Stimulated activated CD4-positive, alpha-beta T cell treated with anti-CD3 and anti-CD28 coated beads, Interleukin-2, amount 100 ng/mL, for 4 hours (primary cell): ENCODE measurements at regions not wholly inside any gene's neighbourhood (a gene's known extent, or its start where the extent isn't known, plus 50 kb on each side); places are given as distances from the start of the nearest gene placed in this dataset.

ENCODE experiments used
- DNase-seq: peaks from one replicate; pipeline ENCODE4 v3.0.0-alpha.2; 2020; ENCODE audit warnings: low read depth

DNA sequence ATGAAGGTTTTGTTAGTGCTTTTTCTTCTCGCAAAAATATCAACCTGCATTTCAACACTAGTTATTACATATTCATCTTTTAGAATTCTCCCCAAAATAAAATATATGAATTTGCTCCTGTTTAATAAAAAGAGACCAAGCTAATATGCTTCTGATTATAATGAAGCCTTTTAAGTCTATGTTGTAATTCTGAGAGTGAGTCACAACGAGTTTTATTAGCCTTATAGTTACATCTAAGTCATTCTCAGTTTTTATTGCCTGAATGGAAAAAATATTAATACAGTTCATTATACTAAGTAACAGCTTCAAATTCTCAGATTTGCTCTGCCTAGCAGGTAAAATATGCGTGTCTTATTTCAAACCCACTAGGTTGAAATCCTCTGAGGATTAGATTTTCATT lies 152.4 kb upstream of the CELF2 start:
- DNase-seq: no peak

DNA sequence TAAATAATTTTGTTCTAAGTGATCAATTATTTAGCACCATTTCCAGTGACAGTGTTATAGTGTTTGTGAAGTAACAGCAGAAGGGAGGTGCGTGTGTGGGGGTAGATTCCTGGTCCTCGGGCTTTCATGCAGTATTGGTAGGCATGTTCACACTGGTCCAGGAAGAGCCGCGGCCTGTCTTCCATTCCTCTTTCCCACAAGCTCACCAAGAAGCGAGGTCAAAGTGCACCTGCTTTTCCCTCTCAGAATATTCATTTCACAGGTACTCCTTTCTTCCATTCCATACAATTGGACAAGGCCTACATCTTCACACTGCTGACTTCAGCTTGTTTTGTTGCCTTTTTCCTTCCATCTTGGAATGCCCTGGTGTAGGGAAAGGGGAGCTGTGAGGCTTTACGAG lies 151.8 kb upstream of the CELF2 start:
- no peak for DNase-seq

DNA sequence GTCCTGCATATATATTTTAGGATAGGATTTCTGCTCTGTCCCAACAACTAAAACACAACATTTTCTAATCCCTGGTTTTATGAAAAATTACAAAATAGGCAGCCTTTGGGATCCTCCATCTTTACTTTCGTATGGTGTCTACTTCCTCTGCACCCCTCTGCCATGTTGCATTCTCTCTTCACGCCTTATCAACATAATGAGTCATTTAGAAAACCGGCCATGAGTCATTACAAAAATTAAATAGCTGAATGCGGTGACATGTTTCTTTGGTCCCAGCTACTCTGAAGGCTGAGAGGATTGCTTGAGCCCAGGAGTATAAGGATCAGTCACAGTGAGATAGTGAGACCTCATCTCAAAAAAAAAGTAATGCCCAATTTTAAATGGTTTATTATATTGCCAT lies 148.1 kb upstream of the CELF2 start:
- DNase-seq: no peak

DNA sequence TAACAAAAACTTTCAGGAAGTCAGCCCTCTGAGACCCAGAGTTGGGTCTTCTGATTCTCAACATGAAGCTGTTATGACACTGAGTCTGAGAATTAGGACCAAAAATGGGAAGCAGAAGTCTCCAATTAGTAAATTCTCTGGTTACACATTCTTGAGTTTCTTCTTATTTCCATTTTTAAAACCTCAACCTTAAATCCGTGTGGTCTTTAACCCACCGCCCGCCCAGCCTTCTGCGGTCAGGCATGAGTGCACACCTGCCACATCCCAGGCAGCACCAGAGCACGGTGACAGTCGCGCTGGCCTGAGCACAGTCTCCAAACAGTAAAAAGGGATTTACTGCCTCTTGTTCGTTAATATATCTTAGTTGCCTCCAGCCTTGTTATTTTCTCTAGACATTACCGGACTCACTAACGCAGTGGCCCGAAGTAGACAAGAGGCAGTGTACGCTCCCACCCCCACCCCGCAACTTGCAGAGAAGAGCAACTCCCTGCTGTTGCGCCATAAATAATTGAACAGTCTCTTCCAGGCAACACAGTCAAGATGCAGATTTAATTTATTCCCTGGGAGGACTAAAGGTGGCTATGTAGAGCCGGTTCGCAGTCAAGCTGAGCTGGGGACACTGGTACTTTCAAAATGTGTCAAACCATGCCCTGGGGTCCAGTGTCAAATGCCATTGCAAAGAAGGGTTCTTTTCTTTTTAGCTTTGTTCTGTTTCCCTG lies 147.0 kb upstream of the CELF2 start:
- DNase-seq: no peak

DNA sequence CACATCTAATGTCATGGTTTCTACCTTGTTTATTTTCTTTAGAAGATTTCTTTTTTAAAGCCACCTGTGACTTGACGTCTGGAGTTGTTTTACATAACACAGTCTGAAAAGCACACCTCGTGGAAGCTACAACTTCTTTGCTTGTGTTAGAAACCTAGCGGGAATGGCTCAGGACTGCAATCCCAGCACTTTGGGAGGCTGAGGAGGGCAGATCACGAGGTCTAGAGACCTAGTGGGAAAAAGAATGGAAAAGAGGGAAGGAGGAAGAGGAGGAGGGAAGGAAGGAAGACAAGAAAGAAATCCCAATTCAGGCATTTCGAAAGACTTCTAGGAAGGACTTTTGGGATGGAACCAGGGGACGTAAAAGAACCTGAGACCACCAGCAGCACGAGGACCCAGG lies 146.3 kb upstream of the CELF2 start:
- no peak for DNase-seq

DNA sequence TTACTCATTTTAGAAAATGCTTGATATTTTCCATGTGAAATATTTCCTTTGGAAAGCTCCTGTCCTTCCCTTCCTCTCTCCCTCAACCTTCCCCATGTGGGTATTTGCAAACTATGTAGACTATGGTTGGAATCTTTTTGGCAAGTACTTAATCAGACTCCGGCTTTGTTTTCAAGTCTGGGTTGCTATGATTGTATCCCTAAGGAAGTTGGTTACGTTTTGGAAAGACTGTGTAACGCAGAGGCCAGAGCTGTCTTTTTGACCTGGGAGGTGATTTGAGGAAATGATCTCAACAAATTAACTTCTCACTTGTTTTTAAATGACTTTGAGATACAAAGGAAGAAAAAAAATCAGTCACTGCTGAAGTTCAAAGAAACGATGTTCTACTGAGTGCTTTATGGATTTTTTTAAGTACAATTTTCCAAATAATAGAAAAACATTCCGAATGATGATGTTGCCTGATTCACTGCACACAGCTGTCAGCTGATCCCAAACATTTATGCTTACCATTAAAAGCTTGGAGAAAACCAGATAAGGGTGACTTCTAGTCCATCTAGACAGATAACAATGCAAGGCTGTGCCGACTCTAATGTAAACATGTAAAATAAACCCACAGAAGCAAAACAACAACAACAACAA lies 145.5 kb upstream of the CELF2 start:
- DNase-seq: no peak

DNA sequence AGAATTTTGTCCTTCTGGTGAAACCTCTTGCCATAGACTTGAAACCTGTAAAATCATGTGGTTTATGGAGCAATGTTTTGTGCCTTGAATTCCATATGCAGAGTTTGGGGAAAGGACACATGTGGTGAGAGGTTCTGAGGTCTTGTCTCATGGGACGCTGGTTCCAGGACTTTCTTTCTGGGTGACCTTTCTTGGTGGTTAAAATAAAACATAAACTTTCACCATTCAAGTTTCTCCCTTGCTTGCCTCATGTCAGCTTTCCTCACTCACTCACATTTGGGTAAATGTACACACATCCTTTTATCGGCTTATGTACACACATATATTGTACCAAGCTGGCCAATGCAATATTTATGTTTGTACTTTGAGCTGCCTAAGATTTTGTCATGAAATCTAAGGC lies 144.9 kb upstream of the CELF2 start:
- DNase-seq: no peak

DNA sequence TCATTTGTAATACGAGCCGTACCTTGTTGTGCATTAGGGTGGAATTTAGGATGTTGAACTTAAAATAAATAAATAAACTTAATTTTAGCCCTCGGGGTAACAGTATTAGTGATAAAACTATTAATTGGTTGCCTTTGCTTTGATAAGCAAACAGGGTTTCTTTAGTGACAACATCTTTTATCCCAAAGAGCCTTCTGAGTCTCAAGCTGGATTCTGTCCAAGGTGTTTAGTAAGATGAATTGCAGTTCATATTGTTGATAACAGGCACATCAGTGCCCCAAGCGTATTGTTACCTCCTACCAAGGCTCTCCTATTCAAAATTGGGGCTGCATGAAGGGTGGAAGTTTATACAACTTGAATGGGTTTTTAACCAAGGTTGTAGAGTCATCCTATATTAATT lies 144.4 kb upstream of the CELF2 start:
- DNase-seq: no peak

DNA sequence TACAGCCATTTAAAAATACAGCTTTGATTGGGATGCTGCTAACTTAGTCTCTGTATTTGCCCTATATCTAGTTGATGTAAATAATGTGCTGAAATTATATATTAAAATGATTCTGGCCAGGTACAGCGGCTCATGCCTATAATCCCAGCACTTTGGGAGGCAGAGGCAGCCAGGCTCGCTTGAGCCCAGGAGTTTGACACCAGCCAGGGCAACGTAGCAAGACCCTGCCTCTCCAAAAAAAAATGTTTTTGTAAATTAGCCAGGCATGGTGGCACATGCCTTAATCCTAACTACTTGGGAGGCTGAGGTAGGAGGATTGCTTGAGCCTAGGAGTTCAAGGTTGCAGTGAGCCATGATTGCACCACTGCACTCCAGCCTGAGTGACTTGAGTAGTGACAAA lies 143.8 kb upstream of the CELF2 start:
- DNase-seq: no peak

DNA sequence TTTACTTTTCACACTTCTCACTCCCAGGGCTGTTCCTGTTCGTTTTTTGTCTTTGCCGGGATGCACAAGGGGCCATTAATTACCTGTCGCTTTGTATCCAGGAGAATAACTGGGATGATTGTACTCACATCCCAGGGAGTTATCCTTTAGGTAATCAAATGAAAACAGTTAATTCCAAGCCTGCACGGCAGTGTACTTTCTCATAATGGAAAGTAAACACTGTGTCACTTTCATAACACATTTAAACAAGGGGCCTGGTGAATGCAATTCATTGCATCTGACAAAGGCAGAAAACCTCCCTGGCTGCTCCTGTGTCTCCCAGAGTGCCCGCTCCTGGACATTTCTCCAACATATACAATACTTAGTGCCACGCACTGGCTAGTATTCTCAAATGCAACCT lies 138.7 kb upstream of the CELF2 start:
- DNase-seq: no peak

DNA sequence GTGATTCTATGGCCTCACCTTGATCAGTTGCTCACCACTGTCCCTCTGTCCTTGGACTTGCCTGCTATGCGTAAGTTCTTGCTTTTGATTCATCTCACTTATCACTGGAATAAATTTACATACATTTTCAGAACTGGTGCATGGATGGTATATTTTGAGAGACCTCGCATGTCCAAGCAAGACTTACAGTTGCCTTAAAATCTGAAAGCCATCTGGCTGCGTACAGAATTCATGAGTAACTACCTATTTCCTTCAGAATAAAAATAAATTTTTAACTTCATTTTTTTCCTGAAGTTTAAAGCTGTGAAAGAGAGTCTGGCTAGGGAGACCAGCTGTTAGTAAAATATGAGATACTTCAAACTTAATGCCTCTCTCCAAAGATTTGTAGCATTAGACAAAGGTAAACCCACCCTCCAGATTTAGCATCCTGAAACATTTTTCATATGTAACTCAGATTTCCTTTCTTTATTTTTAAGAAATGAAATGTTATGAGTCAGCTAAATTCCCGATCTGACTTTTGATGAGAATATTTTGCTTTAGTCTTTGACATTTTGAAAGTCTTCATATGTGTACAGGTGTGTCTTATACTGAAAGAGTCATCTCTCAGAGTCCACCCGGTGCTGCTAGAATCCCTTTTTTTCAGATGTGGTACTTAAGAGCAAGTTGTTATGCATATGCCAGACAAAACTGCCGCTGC lies 136.4 kb upstream of the CELF2 start:
- no peak for DNase-seq

DNA sequence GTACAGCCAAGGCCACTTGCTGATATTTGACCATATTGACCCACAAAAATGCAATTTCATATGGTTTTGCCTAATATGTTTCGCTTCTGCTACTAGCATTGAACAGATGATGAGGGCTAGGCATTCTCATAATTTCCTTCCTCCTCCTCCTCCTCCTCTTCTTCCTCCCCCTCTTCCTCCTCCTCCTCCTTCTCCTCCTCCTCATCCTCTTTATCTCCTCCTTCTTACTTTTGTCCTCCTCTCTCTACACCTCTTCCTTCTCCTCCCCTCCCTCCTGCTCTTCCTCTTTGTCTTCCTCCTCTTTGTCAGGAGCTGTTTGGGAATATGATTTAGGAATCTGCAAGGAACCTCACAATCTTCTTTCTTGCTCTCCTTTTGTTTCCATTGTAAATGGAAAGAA lies 133.9 kb upstream of the CELF2 start:
- no peak for DNase-seq

DNA sequence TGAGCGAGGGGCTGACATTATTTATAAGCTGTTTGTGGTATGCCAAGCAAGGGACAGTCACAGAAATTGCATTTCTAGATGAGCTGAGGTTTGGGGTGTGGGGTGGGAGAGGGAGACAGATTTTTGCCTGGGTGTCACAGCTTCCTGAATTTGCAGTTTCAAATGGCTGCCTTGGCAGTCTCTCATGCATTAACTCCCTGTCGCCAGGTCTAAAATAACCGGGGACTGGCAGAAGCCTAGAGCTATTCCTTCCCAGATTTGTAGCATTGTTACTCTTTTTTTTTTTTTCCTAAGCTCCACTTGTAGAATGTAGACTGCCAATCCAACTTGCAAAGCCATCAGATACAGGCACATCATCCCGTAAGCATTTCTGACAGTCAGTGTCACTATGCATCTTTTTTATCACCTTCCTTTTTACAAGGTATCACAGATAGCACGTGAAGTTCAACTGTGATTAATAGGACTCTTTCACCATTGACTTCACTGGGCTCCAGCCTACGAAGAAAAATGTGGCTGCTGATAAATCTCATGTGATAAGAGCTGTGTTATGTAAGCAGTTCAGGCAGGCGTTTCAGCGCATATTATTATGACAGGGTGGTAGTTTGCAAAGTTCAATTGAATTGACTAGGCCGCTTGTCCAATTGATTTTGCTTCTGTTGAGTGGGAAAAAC lies 130.7 kb upstream of the CELF2 start:
- no peak for DNase-seq

DNA sequence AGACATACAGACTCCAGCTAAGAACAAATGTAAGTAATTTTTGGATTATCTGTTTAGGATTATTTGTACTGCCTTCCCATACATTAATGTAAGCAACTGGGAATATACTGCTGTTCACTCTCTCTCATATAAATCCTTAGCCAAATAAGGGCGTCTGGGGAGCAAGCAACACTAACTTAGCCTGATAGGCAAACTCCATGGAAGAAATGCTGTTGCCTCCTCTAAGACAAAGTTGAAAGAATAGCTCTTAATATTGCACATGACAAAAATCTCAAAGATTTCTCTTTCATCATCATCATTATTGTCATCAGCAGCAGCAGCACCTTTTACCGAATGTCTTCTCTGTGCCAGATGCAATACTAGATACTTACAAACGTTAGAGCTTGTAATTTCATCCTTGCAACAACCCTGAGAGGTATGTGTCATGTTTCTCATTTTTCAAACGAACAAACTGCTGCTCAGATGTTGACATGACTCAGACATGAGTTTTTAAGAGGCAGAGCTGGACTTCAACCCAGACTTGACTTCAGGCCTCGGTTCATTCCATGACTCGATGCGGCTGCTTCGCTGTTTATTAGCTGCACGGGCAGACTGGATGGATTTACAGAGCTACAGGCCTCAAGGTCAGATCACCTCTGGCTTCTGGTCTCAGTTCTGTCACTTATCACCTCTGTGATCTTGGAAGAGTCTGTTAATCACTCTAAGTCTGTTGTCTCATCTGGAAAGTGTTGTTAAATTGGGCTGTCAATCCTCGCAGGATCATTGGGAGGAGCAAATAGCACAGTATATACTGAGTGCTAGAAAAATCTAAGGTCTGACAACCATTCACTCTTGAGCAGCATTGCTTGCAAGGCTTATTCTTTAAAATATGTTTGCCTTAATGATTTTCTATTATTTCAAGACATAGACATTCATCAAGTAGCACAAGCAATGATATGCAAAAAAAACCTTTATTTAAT lies 126.3 kb upstream of the CELF2 start:
- no peak for DNase-seq

DNA sequence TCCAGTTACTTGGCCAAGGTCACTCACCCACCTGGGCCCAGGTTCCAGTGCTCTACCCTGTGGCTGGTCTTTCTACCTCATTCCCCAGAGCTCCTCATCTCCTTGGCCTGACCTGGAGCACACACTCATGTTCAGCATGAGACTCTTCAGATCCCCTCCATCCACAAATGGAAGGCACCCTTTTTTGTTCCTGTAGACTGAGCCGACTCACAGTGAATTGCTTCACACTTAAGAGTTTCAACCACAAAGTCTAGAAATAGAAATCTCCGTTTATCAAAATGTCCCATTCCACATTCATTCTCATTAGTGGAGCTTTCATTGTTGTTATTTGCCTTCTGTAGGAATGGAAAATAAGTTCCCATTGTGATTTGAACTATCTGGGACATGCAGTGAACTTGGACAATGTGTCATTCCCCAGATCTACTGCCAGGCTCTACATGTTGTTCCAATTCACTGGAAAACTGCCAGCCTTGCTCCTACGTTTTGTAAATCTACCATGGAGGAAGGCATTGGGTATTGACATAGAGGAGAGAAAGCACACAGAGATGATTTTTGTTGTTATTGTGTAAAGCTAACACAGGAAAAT lies 125.3 kb upstream of the CELF2 start:
- no peak for DNase-seq

DNA sequence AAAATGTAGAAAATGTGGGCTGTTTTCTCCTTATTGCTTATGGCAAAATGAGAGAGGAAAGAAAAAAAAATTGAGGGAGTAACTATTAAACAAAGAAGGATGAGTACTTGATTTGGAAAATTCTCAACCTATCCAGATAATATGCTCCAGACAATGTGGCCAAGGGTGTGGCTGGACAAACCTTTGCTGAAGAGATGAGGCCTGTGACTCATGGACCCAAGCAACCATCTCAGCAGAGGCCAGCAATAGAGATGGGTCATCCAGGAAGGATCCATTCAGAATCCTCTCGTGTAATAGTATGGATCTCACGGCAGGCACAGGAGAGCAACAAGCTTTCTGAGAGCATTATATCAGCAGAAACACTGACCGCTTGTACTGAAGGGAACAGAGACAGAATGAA lies 120.3 kb upstream of the CELF2 start:
- DNase-seq: no peak

DNA sequence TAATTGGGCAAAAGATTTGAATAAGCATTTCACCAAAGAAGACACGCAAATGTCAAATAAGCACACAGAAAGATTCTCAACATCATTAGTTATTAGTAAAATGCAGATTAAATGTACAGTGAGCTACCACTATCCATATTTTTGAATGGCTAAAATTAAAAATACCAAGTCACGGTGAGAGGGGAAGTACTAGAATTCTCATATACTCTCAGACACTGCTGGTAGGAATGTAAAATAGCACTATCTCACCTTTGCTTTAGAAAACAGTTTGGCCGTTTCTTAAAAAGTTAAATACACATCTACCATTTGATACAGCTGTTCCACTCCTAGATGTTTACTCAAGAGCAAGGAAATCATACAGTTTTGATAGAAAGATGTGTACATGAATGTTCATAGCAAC lies 115.8 kb upstream of the CELF2 start:
- no peak for DNase-seq

DNA sequence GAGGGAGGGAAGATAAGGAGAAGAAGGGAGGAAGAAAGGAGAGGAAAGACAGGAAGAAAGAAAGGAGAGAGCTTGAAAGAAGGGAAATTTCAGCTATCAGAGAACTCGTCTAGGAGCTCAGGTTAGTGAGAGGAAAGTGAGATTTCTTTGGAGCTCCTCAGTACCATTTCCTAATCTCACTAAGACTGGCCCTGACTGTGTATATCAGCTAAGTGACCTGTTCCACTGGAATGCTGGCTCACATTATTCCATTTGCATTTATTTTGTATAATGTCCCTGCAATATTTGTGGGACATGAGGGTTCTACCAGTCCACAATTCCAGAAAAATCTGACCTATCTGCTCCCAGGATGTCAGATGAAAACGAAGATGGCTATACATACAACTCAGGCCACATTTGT lies 114.7 kb upstream of the CELF2 start:
- DNase-seq: no peak

DNA sequence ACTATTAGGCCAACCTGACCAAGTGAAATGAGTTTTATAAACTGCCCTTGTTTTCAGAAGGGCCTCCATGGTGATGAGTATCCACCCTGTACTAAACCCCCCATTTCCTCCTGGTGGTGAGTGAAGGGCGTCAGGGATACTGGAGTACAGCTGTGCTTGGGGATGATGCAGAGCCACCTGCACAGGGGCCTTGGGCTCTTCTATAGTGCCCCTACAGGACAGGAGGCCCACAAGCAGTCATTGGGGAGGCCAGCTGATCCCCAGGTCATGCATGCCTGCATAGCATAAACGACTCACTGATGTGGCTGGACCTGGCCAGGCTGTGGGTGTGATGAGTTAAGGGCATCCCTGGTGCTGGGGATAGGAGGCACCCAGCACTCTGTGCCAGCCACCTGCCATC lies 114.1 kb upstream of the CELF2 start:
- no peak for DNase-seq

DNA sequence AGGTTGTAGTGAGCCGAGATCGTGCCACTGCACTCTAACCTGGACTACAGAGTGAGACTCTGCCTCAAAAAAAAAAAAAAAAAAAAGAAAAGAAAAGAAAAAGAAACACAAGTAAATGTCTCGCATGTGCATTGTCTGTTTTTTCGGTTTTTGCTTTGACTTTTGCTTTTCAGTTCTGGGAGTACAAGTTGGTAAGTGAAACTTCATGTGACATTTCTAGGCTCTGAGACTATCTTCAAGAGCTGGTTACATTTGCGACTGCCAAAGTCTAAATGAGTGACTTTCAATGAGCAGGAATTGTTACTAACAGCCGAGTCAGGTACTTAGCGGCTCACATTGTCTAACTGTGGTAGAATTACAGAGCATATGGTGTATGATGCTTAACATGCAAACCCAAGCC lies 107.0 kb upstream of the CELF2 start:
- no peak for DNase-seq

DNA sequence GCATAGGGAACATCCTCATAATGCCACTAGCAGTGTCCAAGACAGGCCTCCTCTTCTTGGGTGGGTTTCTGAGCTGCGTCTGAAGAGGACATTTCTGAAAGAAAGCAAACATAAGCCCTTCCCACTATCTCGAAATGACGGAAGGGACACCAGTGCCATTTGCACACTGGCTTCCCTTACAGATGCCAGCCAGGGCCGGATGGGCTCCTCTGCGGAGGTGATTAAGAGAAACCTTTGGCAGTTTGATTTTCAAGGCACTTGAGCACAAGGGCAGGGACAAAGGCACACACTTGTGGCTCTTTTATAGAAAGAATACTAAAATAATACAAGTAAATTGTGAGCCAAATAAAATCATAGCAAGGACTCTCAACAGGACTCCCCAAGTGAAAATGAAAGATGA lies 106.6 kb upstream of the CELF2 start:
- DNase-seq: no peak
